Astrocyte of the hippocampus (primary cell): ENCODE measurements at regions not wholly inside any gene's neighbourhood (a gene's known extent, or its start where the extent isn't known, plus 50 kb on each side); places are given as distances from the start of the nearest gene placed in this dataset.
"Not testable (repeated sequence)": the region's sequence is repeated elsewhere in the genome, so short reads cannot be mapped to it uniquely, and the experiment has no call there.

ENCODE experiments used
- DNase-seq: peaks from one replicate; pipeline ENCODE4 v3.0.0; 2011; ENCODE audit warnings: low read depth, low spot score

GRCh38 chr17:73841431-73842060 is 197.3 kb upstream of the SDK2 start:
- peak; percentile 10 for DNase-seq

- no peak for DNase-seq
Observed at GRCh38 chr17:73847952-73848351, 203.7 kb upstream of the SDK2 start.

DNA sequence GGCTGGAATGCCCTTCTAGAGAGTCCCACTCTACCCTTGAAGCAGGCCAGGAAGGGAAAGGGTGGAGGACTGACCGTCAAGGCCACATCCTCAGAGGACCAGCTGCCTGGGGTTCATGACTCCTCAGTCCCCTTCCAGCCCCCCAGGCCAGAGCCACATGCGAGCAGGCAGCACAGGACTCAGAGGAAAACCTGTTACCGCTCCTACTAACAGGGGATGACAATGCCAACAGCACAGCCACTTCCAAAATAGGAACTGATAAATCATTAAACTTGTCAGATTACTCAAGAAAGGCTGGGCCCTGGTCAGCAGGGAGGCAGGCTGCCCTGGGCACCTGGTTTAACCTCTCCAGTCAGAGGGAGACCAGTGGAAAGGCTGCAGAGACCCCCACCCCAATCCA is 206.2 kb upstream of the SDK2 start:
- DNase-seq: no peak

DNA sequence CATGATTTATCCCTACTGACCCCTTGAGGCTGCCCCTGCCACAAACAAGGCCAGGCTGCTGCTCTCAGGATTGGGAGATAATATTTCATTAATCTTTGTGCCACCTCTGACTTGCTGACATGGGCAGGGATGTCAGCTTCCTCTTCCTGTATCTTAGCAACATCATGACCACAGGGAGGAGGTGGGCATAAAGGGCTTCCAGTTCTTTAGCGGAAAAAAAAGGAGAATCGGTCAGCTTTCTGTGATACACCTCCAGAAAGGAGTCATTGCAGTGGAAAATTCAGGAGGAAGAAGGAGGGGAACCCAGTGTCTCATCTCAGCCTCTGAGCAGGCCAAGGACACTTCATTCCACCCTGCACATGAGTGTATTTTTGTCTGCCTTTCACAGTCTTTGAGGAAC is 206.8 kb upstream of the SDK2 start:
- no peak for DNase-seq

DNA sequence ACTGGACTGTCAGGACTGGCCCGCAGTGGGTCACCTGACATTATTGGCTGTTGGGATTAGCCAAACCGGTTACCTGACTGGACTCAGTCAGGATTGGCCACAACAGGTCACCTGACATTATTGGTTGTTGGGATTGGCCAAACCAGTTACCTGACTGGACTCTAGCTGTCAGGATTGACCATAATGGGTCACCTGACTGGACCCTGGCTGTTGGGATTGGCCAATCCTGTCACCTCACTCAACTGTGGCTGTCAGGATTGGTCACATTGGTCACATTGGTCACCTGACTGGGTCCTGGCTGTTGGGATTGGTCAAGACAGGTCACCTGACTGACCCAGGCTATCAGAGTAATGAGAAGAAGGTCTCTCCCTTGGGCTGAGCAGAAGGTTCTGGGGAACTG is 207.7 kb upstream of the SDK2 start:
- no peak for DNase-seq

DNA sequence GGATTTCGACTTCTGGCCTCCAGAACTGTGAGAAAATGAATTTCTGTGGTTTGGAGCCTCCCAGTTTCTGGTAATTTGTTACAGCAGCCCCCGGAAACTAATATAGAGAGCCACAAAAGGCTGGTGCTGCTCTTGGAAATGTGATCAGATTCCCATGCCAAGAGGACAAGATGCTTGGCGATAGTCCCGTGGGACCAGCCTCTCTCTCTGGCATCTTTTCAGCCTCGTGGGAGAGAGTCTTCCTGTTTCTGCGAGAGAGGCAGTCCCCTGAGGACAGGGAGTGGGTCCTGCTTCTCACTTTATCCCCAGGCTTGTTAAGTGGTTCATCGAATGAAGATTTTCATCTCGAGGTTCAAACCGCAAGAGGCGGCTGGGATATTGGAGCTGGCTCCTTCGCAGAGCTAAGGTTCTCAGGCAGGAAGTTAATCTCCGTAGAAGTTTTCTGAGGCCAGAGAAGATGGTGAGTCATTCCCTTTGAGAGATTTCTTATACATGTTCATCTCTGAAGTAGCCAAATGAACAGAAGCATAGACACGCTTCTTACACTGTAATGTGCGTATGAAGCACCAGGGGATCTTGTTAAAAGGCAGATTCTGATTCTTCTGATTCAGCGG is 211.6 kb upstream of the SDK2 start:
- no peak for DNase-seq

- no peak for DNase-seq
Observed at GRCh38 chr17:73856556-73856955, 212.3 kb upstream of the SDK2 start.

- not testable (repeated sequence) for DNase-seq
Observed at GRCh38 chr17:73859439-73860008, 215.3 kb upstream of the SDK2 start.

GRCh38 chr17:73861543-73861942 is 217.3 kb upstream of the SDK2 start:
- no peak for DNase-seq

- DNase-seq: no peak
Observed at GRCh38 chr17:73863761-73864535, 219.7 kb upstream of the SDK2 start.

- DNase-seq: no peak
Observed at GRCh38 chr17:73865831-73866230, 221.6 kb upstream of the SDK2 start.

DNA sequence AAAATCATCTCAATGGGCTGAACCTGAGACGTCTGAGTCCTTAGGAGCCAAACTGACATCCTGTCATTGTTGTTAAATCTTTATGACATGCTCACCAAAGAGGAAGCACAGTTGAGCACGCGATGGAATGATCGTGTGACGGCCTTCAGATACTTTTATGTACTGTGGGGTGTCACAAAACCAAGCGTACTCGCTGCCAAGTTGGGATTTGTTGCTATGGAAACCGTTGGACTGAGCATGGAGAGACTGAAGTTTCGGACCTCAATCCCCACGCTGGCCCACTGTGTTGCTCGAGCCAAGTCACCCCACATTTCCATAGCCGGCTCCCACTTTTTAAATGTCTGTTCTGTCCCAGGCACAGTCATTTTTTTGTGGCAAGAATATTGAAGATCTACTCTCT is 222.8 kb upstream of the SDK2 start:
- no peak for DNase-seq

- DNase-seq: no peak
Observed at GRCh38 chr17:73870068-73870467, 225.8 kb upstream of the SDK2 start.

GRCh38 chr17:73870473-73870872 is 226.2 kb upstream of the SDK2 start:
- no peak for DNase-seq

- DNase-seq: no peak
Observed at GRCh38 chr17:73872816-73873215, 228.6 kb upstream of the SDK2 start.

GRCh38 chr17:73874008-73874720 is 229.9 kb upstream of the SDK2 start:
- DNase-seq: no peak

- no peak for DNase-seq
Observed at GRCh38 chr17:73875346-73875745, 231.1 kb upstream of the SDK2 start.

DNA sequence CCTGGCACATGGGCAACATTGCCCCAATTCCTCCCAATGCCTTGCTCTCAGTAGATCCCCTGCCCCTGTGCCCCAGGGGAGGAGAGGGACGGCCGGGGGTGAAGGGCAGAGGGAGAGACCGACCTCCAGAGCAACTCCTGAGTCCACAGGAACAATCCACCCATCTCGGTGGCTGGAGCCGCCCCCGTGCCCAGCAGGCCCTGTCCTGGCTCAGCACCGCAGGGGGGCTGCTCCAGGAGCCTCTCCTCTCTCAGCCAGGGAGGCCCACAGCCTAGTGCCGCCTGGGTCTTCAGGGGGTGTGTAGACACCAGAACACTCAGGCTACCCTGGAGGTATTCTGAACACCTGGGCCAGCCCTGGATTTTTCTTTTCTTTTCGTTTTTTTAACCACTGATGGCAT is 233.7 kb upstream of the SDK2 start:
- no peak for DNase-seq

DNA sequence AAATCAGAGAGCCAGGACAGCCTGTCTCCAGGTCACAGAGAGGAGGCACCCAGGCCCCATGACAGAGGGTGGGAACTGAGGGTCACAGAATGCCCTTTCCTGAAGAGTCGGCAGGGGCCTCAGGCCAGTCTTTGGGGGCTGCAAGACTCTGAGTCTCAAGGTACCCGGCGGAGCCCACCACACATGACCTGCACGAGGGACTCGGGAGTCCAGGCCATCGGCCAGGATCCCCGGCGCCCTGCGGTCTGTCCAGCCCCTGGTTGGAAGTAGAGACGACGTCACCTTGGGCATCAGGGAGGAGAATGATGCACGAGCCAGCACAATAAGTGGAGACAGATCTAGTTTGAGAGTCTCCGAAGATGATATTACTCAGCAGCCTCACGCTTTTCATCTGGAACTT is 234.7 kb upstream of the SDK2 start:
- DNase-seq: no peak

GRCh38 chr17:73879987-73880386 is 235.7 kb upstream of the SDK2 start:
- DNase-seq: no peak

GRCh38 chr17:73882590-73882989 is 238.3 kb upstream of the SDK2 start:
- no peak for DNase-seq

DNA sequence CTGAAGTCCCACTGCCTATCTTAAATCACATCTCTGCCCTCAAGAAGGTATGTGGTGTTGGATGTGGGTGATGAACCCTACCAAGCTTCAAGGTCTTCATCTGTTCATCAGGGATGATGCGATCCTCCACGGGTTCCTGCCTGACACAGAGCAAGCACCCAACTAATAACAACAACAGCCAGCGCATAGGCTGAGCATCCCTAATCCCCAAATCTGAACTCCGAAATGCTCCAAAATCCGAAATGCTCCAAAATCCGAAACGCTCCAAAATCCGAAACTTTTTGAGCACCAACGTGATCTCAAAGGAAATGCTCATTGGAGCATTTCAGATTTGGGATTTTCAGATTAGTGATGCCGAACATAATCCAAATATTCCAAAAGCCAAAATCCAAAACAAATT is 238.9 kb upstream of the SDK2 start:
- no peak for DNase-seq
